ENCODE measurements at regions not wholly inside any gene's neighbourhood (a gene's known extent, or its start where the extent isn't known, plus 50 kb on each side); places are given as distances from the start of the nearest gene placed in this dataset.
"Not testable (repeated sequence)": the region's sequence is repeated elsewhere in the genome, so short reads cannot be mapped to it uniquely, and the experiment has no call there.

DNA sequence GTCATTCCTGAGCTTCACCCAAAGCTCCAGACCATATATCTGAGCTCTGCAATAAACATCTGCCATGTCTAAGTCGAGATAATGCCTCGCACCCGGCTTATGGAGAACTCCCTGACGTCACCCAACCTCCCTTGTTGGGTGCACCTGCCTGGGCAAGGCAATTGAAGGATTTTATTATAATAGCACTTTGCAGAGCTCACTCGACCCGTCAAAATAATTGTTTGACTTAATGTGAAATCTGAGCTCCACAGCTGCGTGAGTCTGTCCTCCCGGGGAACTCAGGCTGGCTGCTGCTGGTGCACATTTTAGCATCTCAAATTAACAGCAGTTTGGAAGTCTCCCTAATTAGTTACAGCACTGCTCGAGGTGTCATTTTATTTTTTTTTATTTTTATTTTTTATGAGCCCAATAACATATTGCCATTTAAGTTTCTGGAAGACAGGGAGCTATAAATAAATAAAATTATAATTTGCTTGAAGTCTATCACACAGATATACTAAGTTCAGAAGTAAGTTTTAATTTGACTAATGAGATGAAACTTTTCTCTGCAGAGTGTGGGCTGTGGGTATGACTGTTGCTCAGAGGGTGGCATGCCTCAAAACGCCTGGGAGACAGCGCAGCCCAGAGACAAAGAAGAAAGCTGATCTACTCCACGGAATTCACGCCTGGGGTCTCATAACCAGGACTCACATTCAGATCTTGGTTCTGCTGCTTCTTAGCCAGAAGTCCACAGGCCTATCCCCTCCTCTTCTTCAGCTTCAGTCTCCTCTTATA, 401.4 kb upstream of the C16orf82 start:
- DNase-seq: no peak

DNA sequence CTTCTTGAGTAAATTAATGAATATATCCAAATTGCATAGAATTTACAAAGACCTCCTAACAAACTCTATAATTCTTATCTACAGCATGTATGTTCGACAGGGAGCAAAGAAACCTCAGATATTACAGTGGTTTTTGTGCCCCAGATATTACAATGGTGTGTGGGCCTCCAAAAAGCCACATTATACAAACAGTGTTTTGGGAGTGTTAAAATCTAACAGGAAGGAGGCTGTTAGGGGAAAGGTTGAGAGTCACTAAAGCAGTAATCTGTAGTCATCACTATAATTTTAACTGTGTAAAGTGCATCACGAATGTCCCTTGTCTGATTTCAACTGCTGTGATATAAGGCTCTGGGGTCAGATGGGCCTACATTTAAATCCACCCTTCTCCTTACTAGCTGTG, 400.2 kb upstream of the C16orf82 start:
- no peak for DNase-seq

DNA sequence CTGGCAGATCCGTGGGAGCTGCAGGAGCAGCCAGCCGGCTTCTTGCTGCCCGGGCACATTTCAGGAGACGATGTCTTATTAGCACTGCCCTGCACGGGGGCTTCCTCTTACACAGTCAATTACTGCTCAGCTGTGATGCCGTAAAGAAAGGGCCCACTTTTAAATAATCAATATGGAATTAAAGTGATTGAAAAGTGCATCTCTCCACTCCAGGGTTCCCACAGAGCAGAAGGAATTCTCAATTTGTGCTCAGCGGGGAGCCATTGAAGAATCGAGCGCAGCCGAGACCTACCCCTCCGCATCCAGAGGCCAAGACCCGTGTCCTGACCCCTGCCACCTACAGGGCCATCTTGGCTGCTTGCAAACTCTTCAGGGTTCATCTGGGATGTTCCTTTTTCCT, 399.4 kb upstream of the C16orf82 start:
- DNase-seq: no peak

DNA sequence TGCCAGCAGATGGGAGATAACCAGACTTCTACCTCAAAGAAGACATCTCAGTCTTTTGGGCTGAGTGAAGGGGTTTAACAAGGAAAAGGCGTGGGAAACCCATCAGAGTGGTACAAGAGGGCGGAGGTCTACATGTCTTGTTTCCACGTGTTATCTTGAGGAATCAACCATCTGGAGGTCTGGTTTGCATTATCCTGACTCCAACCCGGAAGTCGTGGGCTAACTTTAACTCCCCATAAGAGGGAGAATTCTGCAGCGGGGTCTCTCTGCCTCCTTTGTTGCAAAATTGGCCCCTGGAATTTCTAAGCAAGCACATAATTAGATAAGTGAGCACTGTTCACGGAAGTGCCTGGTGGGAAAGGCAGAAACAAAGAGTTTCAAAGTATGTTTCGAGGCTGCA, 398.7 kb upstream of the C16orf82 start:
- DNase-seq: no peak

DNA sequence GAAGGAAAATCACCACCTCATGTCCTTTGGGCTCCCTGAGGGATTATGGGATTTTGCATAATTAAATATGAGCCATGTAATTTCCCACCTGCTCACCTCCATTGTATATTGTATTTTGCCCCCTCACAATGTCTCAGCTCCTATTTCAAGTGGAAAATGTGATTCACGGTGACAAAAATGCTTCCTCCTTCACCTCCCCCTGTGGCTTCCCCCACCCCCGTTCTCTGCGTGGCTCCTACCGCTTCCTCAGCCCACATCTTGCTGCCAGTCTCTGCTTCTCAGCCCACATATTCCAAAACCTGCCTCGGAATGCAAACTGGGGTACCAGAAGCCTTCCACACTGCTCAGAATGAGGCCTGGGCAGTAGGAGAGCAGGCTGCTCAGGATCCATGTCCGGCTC, 394.5 kb upstream of the C16orf82 start:
- DNase-seq: peak in 2 of 4 experiments; percentile 0 to 9

DNA sequence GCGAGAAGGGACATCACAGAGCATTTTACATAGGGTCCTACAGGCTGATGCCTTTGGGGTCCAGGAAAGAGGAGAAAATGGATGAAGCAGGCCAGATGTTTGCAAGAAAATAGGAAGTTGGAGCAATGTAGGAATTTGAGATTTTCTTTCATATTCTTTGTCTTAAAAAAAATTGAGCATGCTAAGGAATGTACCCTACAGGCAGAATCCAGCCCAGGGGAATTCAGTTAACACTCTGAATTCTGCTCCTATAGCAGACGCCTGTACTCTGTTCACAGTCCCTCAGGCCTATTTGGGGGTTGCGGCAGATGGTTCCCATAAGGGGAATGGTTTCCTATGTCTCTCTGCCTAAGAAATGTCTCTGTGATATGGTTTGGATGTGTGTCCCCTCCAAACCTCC, 393.7 kb upstream of the C16orf82 start:
- no peak for DNase-seq

DNA sequence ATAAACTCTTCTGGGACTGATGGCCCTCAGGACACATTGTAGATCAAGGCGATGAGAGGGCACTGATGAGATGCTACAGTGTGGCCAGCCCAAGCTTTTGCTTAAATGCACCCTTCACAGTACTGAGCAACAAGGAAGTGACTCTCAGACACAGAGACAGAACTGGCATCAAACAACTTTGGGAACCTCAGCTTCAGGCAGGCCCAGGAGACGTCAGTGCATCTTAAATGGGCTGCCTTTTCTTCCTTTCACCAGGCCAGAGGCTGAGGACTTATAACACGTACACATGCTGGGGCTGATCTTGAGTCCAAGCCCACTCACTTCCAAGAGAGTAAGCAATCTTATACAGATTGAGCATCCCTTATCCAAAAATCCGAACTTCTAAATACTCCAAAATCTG, 386.1 kb upstream of the C16orf82 start:
- no peak for DNase-seq

DNA sequence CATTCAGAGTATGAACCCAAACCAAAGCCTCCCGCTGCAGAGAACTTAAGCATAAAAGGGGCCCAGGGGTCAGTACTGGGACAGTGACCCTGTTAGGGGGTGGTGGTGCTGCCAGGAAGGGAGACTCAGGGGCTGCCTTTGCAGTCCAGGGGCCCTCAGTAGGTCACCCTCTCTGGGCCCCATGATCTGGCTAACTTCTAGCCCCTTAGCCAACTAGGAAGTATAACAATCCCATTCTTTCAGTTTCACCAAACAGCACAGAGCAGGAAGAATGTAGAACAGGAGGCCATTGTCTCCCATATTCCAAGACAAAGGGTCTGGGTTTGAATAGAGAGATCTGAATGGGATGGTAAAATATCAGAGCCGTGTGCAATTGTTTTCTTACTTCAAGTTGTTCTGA, 378.6 kb upstream of the C16orf82 start:
- no peak for DNase-seq

DNA sequence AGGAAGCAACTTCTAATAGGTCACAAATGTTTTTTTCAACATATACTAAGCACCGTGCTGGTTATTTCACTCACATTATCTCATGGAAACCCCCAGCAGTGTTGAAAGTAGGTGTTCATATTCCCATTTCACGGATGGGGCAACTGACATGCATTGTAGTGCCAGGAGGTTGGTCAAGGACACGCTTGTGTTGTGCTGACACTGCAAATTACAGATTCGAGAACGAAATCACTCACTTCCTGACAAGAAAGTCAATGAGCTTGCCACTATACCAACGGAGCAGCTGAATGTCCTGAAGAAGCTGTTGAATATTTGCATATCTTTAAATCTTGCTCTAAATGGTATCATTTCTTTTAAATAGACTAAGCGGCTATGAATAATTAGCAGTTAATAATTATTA, 378.0 kb upstream of the C16orf82 start:
- no peak for DNase-seq

DNA sequence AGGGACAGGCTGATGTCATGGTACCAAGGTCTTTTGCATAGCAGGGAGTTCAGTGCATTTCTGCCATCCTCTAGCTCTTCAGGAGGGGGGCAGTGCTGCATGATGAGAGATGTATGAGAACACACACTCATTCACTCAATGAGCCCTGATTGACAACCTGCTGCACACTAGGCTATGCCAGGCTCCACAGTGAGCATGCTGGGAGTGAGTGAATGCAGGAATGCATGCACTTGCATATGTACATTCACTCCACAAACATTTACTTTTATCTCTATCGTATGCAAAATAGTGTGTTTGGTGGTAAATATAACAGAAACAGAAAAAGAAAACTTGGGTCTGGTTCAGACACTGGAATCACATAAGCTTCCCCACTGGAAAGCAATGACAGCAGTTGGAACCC, 374.1 kb upstream of the C16orf82 start:
- DNase-seq: no peak

DNA sequence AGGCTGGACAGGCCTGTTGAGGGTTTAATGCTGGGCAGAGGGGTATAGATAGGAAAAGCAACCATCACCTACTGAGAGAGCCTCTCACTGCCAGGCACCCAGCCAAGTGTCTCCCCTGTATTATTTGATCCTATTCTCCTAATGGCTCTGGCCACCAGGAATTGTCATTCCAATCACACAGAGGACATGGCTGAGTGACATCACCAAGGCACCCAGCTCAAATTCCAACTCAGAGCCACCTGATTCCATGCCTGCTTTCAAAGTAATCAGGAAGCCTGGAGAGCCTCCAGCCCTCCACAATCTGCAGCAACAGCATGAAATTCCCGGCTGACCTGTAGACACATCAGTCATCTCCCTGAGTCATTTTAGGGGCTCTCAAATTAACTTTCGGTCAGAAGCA, 368.9 kb upstream of the C16orf82 start:
- no peak for DNase-seq

DNA sequence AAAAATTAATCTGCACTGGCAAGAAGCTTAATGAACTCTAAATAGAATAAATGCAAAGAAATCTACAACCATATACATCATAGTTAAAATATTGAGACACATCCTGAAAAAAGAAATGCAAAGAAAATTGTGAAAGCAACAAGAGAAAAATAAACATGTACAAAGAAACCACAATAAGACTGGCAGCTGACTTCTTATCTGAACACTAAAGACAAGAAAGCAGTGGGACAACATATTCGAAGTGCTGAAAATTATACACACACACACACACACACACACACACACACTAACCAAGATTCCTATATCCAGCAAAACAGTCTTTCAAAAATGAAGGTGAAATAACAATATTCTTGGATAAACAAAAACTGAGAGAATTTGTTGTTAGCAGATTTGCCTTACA, 366.5 kb upstream of the C16orf82 start:
- no peak for DNase-seq

DNA sequence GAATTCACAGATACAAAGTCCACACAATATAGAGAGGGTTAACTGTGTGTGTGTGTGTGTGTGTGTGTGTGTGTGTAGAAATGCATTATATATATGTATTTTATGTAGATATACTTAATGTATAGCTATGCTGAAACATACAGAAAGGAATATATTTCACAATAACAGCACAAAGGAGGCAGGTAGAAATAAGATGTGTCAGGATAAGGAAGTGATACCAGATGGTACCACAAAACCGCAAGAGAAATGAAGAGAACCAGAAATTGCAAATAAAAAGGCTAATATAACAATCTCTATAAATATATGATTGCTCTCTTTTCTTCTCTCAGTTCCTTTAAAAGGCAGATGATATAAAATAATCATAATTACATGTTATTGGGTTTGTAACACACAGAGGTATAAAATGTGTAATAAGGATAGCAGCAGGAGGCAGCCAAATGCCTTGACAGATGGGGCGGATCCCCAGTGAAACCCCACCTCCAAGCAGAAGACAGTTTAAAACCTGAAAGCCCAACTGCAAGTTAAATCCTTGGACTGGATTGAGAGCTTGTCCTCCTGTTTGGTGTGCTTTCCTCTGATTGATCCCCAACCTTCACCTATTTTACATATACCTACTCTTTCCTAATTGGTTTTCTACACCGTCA, 365.4 kb upstream of the C16orf82 start:
- no peak for DNase-seq

DNA sequence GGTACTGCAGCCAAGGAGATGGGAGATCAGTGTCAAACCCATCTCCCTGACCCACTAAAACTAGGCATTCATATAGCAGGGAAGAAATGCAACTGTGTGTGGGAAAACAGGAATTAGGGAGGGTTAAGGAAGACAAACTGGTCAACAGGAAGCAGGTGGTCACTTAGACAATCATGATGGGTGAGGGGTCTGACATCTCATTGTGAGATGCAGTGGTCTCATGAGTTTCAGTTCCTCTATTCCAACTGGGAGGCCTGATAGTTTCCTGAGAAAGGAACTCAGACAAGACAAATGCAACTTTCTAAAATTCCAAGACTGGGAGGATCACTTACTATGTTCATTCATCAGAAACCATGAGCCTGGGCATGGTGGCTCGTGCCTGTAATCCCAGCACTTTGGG, 361.4 kb upstream of the C16orf82 start:
- peak in 2 of 4 experiments; percentile 4 to 29 for DNase-seq

DNA sequence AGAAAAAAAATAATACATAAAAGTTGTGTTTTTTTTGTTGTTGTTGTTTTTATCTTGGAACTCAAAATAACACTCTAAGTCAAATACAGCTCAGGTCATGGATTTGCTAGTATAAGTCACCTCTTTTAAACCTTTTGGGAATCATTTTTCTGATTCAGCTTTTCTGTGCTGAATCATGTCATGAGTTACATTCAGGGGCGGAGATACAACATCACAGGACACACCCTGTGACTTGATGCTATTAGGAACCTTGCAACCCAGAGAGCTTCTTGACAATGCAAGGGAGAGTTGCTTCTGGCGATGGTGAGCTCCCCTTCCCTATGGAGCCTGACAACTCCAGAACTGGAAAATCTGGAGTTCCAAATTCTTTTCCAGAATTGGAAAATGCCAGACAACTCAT, 358.3 kb upstream of the C16orf82 start:
- DNase-seq: no peak

DNA sequence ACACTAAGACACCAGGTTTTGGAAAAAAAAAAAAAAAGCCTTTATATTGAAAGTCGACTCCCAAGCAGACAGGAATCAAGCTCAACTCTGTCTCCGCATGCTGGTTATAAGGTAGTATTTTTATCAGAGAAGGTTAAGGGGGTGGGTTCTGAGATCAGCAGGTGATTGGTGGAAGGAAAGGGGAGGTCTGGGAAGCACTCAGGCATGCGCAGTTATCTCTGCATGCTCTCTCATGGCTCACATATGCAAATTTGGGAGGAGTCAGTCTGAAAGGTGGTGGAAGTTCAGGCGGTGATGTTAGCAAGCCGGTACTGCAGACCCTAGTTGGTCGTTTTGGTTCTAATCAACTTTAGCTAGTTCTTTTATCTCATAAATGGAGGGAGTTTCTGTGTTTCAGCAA, 357.6 kb upstream of the C16orf82 start:
- DNase-seq: no peak

DNA sequence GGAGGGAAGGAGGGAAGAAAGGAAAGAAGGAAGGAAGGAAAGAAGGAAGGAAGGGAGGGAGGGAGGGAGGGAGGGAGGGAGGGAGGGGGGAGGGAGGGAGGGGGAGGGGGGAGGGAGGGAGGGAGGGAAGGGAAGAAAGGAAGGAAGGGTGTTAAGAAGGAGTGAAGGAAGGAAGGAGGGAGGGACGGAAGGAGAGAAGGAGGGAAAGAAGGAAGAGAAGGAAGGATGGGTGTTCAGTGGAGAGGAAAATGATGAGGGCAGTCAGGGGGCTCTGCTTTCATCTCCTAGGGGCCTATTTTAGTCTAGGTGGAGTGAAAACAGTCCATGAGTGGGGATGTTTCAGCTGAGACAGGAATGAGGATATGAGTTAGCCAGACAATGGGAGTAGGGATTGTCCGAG, 357.0 kb upstream of the C16orf82 start:
- DNase-seq: no peak

DNA sequence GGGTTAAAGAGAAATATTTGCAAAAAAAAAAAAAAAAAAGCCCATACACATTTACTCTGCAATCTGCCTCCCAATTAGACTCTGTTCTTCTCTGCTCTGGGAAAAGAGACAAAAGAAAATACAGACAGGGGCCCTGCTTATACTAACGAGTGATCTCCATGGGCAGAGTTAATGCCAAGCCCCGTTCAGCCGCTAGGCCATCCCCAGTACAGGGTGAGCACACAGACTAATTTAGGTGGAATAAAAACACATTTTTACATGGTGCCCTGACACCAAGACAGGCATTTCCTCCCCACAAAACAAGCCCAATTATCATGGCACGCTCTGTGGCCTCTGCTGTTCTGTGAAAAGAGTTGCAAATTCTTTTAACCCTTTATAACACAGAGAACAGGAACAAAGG, 356.3 kb upstream of the C16orf82 start:
- DNase-seq: no peak

DNA sequence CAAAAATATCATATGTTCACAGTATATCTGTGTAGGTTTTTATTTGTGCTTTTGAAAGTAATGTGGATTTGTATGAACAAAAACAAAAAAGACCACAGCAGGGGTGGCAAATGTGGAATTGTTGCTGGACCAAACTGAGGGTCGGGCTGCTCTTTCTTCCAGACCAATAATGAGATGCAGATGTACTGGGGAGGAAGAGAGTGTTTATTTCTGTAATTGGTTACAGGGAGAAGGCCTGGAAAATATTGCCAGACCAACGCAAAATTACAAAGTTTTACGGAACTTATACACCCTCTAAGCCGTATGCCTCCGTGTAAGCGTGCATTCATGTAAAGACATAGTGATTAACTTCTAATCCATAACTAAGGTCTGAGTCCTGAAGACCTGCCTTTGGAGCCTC, 353.9 kb upstream of the C16orf82 start:
- no peak for DNase-seq

DNA sequence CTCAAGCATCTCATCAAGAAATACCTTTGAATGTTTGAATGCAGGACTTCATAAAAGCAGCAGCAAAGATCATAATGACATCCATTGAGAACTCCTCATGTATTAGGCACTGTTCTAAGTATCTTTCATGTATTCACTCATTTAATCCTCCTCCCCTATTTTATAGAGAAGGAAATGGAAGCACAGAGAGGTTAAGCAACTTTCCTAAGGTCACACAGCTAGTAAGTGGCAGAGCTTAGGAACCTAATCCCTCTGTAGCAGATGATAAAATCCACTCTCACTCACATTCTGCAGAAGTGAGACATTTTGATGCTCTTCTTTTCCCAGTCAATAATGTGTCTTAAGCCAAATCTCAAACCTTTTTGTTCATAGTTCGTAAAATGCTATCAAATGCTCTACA, 350.8 kb upstream of the C16orf82 start:
- no peak for DNase-seq

DNA sequence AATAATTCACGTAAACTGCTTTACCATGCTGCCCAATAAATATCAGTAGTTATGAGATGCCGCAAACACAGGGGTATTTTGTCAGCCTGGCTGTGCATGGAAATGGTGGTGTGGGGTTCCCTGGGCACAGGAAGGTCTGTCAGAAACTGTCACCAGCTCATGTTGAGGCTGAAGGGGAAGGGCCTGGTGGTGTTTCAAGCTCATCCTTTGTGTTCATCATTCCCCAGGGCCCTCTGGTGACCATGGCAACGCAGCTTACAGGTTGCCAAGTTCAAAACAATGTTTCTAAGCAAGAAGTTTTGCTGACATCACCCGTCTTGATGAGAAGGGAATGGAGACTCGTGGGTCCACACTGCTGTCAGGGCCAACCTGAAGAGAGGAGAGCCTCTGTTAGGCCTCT, 348.9 kb upstream of the C16orf82 start:
- DNase-seq: no peak

DNA sequence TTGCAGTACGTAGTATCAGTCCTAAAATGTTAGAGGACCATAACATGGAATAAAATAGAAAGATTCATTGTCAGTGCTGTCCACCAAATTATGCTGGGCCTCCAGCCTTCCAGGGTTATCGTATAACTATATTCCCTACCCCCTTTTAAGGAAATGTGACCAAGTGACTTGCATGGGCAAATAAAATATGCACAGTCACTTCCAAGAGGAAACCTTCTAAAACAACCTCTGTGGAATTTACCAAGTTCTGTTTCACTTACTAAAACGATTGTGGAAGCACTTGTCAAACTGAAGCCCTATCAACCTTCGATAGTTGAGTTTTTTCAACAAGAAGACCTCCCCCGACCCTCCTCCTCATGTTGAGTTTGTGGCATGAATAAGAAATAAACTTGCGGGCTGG, 345.4 kb upstream of the C16orf82 start:
- no peak for DNase-seq

DNA sequence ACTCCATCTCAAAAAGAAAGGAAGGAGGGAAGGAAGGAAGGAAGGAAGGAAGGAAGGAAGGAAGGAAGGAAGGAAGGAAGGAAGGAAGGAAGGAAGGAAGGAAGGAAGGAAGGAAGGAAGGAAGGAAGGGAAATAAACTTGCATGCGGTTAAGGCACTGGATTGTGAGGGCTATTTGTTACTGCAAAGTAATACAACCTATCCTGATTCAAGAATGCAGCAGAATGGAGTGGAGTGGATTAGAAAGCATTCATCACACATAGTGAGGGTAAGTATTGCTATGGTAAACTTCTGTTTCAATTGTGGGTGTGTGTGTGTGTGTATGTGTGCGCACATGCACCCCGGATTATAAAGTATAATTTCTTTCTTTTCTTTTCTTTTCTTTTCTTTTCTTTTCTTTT, 344.8 kb upstream of the C16orf82 start:
- DNase-seq: not testable (repeated sequence)

DNA sequence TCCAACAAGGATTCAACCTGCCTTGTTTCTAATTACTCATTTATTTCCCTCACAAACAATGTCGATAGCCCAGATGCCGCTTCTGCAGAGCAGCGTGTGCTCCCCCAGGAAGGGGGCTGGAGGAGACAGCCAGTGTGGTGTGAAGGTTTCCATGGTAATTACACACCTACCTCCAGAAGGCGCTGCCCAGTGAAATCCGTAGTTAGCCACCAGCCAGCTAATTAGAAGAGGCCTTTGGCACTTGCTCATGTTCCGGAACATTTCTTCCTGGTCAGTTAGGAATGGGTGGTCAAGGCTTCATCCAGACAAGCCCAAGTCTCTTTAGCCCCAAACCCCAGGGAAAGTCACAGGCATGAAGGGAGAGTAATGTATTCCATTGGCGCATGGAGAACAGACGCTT, 342.5 kb upstream of the C16orf82 start:
- DNase-seq: no peak

DNA sequence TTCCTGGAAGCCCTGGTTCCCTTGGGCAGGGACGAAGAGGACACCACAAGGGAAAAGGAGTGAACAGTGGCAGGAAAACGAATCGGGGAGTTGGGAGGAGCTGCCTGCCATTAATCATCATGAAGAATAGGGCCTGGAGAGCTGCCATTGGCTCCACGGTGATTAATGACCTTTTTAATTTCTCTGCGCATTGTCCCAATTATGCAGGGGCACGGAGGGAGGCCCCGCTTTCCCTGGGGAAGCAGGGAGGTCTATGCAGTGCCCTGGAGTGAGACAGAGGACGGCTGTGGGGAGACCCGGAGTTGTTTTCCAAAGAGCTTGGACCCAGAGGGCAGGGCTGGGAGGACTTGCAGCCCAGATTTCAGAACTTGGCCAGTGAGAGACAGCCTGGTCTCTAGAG, 338.9 kb upstream of the C16orf82 start:
- DNase-seq: no peak

Data from suppressor macrophage (primary cell).